Neural crest cell (in vitro differentiated cells): ENCODE measurements at regions not wholly inside any gene's neighbourhood (a gene's known extent, or its start where the extent isn't known, plus 50 kb on each side); places are given as distances from the start of the nearest gene placed in this dataset.

Experiments used
- DNase-seq: peaks from one replicate; pipeline ENCODE4 v3.0.0; 2021; ENCODE audit warnings: low read depth, mixed read lengths, low spot score
- H3K27ac Mint-ChIP-seq: one replicate; pipeline ENCODE4 v1.8.0; 2021; ENCODE audit warnings: mild to moderate bottlenecking, mixed read lengths; ENCODE audit not compliant: unreplicated experiment
- H3K27me3 Mint-ChIP-seq: 2 replicates; pipeline ENCODE4 v1.8.0; 2021; ENCODE audit warnings: low read depth, mild to moderate bottlenecking, mixed read lengths
- H3K36me3 Mint-ChIP-seq: 2 replicates; pipeline ENCODE4 v1.8.0; 2021; ENCODE audit warnings: low read depth, mild to moderate bottlenecking, mixed read lengths
- H3K4me1 Mint-ChIP-seq: 2 replicates; pipeline ENCODE4 v1.8.0; 2021; ENCODE audit warnings: mixed read lengths
- H3K4me3 Mint-ChIP-seq: one replicate; pipeline ENCODE4 v1.8.0; 2021; ENCODE audit warnings: mild to moderate bottlenecking, mixed read lengths
- H3K9me3 Mint-ChIP-seq: 2 replicates; pipeline ENCODE4 v1.8.0; 2021; ENCODE audit warnings: mixed read lengths
- TF ChIP-seq, protein P1 (sequence below): fragments of 200-600 bp; sonication (generic); conservative IDR thresholded peaks from 2 replicates; pipeline ENCODE4 v1.5.0; 2021; ENCODE audit warnings: antibody characterized with exemption, mild to moderate bottlenecking

- TF ChIP-seq, protein P1, sequence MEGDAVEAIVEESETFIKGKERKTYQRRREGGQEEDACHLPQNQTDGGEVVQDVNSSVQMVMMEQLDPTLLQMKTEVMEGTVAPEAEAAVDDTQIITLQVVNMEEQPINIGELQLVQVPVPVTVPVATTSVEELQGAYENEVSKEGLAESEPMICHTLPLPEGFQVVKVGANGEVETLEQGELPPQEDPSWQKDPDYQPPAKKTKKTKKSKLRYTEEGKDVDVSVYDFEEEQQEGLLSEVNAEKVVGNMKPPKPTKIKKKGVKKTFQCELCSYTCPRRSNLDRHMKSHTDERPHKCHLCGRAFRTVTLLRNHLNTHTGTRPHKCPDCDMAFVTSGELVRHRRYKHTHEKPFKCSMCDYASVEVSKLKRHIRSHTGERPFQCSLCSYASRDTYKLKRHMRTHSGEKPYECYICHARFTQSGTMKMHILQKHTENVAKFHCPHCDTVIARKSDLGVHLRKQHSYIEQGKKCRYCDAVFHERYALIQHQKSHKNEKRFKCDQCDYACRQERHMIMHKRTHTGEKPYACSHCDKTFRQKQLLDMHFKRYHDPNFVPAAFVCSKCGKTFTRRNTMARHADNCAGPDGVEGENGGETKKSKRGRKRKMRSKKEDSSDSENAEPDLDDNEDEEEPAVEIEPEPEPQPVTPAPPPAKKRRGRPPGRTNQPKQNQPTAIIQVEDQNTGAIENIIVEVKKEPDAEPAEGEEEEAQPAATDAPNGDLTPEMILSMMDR, result no peak
- Mint-ChIP-seq H3K9me3 (peaks cover 2% of the 10 kb centered on the region), H3K36me3 (peaks cover 3% of the 10 kb centered on the region), H3K4me1 (no peaks in the 10 kb centered on the region), H3K27ac (no peak overlapping the region), H3K4me3 (no peak overlapping the region), H3K27me3 (no peaks in the 10 kb centered on the region)
- no peak for DNase-seq
Measured at GRCh38 chr13:105050686-105051085, 1484.8 kb downstream of the EFNB2 start.

DNA sequence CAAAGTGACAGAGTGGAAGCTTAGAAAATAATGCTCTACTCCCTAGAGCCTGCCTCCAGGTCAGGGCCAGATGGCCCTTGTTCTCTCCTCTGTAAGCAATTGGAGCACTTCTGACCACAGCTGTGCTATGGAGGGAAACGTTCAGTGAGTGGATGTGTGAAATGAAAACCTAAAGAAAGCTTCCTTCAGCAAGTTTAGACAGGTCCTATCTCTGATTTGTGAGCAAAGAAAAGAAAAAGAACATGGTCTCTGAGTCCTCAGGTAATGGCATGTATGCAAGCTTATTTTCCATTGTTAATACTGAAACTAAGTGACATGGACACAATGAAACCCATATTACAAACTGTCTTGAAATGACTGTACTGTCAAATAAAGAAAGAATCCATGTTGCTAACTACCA, 1486.8 kb downstream of the EFNB2 start:
- Mint-ChIP-seq H3K27ac (no peak overlapping the region), H3K4me3 (no peak overlapping the region), H3K9me3 (peaks cover 4% of the 10 kb centered on the region), H3K4me1 (no peaks in the 10 kb centered on the region), H3K36me3 (peaks cover 4% of the 10 kb centered on the region), H3K27me3 (no peaks in the 10 kb centered on the region)
- no peak for DNase-seq
- TF ChIP-seq, protein P1, result no peak

- Mint-ChIP-seq H3K9me3 (peaks cover 8% of the 10 kb centered on the region), H3K4me3 (no peak overlapping the region), H3K27me3 (no peaks in the 10 kb centered on the region), H3K36me3 (peaks cover 5% of the 10 kb centered on the region), H3K4me1 (no peaks in the 10 kb centered on the region), H3K27ac (no peak overlapping the region)
- TF ChIP-seq, protein P1, result no peak
- DNase-seq, result no peak
Measured at GRCh38 chr13:105047676-105048295, 1487.7 kb downstream of the EFNB2 start.

GRCh38 chr13:105037110-105037509, 1498.4 kb downstream of the EFNB2 start:
- TF ChIP-seq, protein P1, result no peak

DNA sequence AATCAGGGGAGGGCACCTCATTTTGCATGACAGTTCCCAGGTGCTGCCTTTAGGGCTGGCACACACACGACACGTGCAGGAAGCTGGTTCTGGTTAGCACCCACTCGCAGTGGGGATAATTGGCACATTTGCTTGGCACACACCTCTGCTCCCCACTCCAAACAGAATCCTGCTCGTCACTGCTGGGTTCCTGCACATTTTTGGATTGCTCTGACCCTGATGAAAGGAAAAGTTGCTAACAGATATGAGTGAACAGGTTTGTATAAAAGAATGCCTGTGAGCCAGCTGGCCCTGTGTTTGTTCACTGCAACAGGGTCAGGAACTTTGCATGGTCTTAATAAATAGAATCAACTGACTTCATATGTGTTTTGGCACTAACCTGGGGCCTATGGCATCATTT, 1500.4 kb downstream of the EFNB2 start:
- H3K27me3 Mint-ChIP-seq, result no peaks in the 10 kb centered on the region
- no peaks in the 10 kb centered on the region for H3K4me1 Mint-ChIP-seq
- no peak overlapping the region for H3K4me3 Mint-ChIP-seq
- no peak for DNase-seq
- H3K36me3 Mint-ChIP-seq, result no peaks in the 10 kb centered on the region
- TF ChIP-seq, protein P1, result no peak
- H3K9me3 Mint-ChIP-seq, result no peaks in the 10 kb centered on the region
- H3K27ac Mint-ChIP-seq, result no peak overlapping the region

More at GRCh38 chr13:105037110-105037509, 1498.4 kb downstream of the EFNB2 start:
- Mint-ChIP-seq H3K4me3 (no peak overlapping the region), H3K9me3 (peaks cover 4% of the 10 kb centered on the region), H3K27ac (no peak overlapping the region), H3K27me3 (no peaks in the 10 kb centered on the region), H3K36me3 (no peaks in the 10 kb centered on the region), H3K4me1 (no peaks in the 10 kb centered on the region)
- DNase-seq, result no peak
